Suppressor macrophage treated with lipopolysaccharide for 1 hour (primary cell): ENCODE measurements at regions not wholly inside any gene's neighbourhood (a gene's known extent, or its start where the extent isn't known, plus 50 kb on each side); places are given as distances from the start of the nearest gene placed in this dataset.
"Not testable (repeated sequence)": the region's sequence is repeated elsewhere in the genome, so short reads cannot be mapped to it uniquely, and the experiment has no call there.

Experiments
- DNase-seq, 3 donors: peaks; one replicate each; pipeline ENCODE4 v3.0.0-alpha.2; 2020 to 2022

DNA sequence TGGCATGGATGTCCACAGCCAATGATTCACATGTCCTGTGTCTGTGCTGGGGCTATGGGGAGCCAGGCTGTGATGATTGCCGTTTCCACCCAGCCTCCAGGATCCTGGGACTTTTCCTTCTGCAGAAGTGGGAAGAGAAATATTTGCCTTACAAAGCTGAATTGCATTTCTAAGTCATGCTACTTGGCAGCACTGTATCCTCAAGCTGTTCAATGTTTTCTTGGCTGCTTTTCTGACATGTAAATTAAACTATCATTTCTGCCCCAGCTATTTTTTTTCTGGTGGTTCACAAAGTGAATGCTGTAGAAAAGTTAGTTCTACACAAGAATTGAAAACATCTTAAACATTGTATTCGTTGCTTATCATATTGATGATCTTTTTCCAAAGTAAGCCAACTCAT is 51.9 kb upstream of the TCERG1L start:
- DNase-seq = no peak

DNA sequence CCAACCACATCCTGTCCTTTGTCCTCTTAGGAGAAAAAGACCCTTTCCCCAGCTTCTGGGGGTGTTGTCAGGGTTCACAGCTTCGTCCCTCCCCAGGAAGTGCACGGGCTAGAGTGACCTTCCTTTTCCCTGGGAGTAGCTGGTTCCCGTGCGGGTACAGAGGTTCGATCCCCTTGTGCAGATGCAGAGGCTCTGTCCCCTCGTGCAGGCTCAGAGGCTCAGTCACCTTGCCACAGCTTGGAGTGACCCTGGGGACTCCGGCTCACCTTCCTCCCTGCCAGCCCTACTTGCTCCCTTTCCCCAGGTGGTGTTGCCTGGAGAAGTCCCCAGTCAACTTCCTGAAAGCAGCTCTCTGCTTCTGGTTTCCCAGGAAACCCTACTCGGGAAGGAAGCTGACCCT is 60.0 kb upstream of the TCERG1L start:
- DNase-seq = no peak

DNA sequence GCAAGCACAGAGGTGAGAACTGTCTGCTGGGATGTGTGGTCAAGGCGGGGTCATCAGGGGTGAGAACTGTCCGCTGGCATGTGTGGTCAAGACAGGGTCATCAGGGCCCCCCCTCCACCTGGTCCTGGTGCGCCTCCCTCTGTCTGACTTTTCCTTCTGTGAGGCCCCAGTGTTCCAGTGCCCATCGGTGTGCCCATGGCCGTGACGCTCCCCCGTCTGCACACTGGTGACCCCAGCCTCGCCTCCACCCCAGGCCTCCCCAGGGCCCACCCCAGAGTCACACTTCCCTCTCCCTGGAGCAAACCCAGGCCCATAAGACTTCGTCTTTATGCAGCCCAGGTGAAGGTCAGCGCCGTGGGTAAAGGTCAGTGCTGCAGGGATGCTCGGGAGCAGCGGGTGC is 70.1 kb upstream of the TCERG1L start:
- no peak for DNase-seq

DNA sequence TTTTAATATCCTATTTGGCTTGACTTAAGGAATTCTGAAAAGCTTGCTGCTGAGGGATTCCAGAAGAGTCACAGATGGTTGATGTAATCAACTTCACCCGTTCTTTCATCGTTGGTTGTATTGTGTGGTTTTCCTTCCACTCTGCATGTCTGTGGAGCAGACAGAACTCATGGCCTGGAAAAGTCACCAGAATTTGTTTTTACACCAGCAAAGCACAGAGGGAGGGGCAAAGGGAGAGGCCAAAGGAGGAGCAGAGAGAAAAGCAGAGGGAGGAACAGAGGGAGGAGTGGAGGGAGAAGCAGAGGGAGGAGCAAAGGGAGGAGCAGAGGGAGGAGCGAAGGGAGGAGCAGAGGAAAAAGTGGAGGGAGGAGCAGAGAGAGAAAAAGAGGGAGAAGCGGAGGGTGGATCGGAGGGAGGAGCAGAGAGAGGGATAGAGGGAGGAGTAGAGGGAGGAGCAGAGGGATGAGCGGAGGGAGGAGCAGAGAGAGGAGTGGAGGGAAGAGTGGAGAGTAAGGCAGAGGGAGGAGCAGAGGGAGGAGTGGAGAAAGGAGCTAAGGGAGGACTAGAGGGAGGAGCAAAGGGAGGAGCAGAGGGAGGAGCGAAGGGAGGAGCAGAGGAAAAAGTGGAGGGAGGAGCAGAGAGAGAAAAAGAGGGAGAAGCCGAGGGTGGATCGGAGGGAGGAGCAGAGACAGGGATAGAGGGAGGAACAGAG is 73.8 kb upstream of the TCERG1L start:
- not testable (repeated sequence) for DNase-seq

DNA sequence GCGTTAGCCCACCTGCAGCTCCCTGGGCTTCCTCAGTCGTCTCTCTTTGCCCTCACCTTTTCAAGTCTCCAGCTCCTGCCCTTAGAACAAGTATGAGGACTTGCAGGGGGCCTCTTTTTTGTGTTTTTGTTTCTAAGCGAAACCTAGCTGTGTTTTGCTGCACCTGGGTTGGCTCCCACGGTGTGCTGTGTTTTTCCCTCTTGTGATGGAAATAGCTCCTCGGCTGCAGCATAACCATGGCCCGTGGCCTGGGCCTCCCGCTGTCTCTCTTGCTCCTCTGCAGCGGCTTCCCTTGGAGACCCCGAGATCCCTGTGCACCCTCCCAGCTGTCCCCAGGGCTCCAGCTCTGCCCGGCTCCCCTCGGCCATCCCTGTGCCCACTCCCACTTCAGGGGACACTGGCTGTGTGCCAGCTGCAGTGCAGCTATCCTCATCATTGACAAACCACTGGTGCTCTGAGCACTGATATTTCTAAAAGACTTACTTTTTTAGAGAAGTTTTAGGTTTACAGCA is 75.6 kb upstream of the TCERG1L start:
- no peak for DNase-seq

DNA sequence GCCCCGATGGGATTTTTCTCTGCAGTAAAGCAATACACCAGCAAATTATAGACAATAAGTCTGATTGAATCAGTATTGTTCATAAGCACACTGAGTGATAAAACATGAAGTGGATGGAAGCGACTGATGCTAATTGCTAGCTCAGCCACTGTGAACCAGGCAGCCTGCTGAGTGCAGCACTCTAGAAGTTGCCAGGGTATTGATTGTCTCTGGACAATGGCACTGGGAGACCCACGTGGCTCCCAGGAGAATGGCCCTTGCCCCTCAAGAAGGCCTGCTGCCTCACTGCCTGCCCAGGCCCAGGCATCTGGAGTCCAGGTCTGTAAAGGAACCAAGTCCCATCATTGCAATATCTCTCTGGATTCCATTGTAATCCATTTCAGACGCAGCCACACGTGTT is 80.4 kb upstream of the TCERG1L start:
- DNase-seq = no peak

DNA sequence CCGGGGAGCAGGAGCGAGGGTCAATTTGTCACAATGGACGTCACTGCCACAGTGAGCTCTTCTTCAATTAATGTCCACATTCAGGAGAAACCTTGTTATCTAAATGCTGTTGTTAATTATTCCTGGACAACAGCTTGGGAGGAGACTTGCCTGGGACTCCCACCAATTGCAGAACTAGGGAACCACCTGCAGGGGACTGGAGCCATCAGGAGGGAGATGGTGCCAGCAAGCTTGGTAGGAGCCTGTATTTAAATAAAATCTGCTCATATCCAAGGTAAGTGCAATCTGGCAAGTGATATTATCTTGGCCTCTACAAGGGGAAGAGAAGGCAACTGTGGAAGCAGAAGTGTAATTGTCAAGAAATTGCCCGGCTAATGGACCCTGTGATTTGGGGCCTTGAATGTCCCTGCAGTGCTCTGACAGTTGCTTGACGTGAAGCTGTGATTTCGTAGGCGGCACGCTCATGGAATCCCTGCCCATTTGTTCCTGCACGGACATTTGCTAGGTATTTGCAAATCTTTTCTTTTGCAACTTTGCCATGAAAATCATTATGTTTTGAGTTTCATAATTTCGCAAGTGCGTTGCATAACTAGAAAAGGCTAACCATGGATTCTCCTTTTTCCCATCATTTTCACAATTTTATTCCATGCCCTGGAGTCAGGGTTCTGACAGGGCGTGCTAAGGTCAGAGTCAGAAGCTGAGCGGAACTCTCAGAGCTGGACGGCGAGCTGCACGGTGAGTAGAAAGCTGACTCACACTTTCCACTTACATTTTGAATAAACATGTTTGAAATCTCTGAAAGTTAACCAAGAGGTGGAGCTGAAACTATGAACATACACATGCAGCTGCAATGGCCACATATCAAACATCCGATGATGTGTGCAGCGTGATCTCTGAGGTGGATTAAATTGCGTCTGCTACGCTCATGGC is 84.9 kb upstream of the TCERG1L start:
- no peak for DNase-seq

DNA sequence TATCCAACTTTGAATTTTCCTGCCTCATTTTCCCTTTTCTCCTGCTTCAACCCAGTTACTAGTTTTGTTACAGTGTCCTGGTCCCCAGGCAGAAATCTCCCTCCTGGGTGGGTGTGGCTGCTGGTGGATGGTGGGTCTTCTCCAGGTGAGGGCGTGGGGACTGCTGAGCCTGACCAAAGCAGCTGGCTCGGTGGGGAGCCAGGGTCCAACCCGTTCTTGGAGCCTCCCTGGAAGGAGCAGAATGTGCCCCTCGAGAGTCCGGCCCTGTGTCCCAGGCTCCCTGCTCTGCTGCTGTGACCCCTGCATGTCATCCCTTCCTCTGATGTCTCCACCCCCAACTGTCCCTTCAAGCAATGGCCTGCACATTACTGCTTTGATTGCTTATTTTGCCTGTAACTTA is 86.6 kb upstream of the TCERG1L start:
- DNase-seq = no peak

DNA sequence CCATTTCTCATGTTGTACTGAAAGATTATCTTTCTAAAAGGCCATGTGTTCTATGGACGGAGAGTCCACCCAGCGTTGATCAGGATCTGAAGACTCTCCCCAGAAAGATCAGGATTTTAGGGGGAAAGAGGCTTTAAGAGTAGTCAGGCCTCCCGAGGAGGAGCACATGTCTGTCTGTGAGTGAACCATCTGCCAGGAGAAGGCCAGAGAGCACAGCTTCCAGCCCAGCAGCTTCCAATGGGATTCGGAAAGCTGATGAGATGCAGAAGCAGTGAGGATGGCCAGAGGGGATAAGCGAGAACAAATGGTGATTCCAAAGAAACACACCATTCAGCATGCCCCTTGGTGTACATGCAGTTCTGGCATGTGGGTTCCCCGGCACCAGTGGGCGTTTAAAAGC is 88.5 kb upstream of the TCERG1L start:
- no peak for DNase-seq

DNA sequence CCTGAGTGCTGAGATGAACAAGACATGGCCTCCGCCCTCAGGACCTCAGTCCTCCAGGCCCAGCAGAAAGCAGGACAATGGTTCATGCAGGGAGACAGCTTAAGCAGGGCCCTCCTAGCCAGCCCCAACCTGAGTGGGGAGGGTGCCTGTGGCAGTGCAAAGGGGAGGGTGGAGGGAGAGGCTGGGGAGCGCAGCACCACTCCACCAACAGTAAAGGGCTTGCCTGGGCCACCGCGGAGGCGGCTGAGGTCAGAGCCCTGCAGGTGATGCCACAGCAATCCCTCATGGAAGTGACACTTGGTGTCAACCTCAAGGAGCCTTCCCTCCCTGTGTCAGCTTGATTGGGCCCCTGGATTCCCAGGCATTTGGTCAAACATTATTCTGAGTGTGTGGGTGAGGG is 89.0 kb upstream of the TCERG1L start:
- DNase-seq = no peak

DNA sequence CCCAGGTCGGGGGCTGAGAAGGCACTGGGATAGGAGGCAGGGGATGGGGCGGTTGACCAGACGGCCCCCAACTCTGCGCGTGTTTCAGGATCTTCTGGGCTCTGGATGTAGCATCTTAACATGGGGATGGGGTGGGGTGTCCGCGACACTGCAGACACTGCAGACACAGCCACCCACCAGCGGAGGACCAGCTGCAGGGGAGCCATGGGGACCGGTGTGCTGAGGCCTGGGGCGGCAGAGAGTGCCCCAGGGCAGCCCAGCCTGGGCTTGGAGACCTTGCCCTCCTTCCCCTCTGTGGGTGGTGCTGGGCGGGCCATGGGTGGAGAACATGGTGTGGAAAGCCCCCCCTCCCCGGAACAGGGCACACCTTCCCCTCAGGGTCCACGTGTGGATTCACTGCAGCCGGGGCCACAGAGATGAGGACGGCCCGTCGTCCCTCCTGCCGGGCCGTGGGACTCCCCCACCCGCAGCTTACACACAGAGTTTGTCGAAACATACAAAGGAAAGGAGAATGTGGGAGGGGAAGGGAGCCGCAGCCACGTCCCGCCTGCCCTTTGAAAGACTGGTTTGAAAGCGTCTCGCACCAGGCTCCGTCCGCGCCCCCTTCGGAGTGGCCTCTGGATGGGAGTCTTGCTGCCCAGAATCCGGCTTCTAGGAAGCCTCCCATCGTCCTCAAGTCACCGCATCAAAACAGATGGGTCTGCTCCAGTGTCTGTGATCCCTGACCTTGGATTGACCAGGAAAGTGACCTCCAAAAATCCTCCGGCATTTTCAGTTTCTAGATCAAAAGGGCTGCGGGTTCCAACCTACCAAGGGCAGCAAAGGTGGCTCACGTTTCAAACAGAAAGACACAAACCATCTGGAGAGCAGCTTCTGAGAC is 91.5 kb upstream of the TCERG1L start:
- DNase-seq = no peak

DNA sequence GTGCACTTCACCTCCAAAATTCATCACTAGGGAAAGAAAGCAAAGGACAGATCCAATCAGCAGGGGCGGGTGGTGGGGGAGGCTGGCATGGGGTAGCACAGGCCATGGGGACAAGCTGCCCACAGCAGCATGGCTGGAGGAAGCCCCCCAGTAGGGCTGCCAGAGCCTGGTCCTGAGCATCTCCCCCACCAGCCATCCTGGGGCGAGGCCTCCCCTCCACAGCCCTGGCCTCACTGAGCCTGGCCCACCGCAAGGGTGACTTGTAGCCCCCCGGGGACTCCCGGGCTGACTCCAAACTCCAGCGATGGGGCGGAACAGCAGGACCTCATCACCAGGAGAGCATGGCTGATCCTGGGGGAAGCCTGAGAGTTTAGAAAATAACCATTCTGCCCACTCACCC is 92.4 kb upstream of the TCERG1L start:
- no peak for DNase-seq

DNA sequence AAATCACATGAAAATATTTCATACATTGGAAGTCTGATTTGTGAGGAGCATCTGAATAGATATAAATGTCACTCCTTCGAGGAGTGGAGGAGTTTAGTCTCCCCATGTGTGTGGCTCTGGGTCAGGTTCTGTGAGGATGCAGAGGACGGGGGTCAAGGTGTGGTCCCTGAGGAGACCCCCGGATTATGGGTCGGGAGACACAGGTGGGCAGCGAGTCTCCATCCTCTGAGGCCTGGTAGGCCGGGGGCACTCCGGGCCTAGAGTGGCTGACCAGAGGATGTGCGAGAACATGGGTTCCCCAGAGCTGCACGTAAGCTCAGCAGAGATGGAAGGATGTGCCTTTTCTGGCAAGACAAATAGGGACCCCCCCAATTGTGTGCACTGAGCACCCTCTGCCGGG is 93.4 kb upstream of the TCERG1L start:
- DNase-seq = no peak

DNA sequence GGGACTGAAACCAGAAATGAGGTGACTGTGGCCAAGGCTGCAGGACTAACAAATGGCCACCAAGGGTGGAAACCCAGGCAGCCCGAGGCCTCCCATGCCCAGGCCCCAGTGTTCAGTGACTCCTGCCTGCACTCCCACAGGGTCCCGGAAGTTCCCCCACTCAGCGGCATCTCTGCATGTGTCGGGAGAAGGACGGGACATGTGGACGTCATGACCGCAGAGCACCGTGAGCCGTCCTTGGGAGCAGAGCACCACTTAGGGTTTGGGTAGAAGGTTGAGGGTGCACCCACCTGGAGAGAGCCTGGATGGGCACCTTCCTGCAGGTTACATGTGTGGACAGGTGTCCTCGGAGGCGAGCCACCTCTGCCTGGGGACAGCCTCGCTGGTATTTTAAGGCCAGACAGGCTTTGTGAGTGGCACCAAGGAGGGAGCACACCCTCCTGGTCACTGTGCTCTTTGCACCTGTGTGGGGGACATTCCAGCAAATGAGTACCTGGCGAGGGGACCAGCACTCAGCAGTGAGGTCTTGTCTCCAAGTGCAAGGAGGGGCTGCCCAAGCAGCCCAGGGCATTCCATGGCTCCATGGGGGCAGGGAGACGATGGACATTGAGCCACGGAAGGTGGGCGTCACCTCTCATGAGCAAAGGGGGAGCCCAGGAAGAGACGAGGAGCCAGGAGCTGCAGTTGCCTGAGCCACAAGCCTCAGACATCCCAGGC is 95.3 kb upstream of the TCERG1L start:
- DNase-seq = no peak

DNA sequence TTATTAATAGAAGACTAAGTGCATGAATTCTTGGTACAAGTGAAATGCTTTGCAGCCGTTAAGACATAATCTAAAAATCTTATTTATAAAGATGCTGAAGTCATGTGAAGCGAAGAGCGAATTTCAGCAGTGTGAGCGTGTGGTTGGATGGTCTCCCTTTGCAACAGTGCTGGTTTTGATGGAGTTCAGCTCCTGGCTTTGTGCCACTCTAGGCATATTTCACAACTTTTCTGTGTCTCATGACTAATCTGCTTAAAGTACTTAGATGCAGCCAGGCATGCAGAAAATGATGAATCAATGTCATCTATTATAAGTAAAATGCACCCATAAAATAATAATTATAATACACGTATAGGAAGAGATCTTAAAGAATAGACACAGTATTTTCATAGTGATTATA is 107.2 kb upstream of the TCERG1L start:
- DNase-seq = no peak

DNA sequence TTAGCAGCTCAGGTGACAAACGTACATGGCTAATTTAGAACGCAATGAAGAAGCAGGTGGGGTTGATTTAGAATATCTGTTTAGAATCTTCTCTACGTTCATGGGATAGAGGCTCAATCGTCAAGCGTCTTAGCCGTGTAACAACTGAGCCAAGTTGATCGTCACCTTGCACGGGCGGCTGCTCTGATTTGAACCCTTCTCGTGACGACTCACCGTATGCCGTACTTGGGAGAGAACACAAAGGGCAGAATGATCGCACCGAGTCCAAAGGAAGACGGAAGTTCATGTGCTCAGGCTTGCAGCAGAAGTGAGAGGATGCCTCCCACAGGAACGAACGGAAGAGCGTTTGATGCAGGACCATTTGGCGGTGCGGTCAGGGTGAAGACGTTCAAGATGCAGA is 108.3 kb upstream of the TCERG1L start:
- DNase-seq = no peak

DNA sequence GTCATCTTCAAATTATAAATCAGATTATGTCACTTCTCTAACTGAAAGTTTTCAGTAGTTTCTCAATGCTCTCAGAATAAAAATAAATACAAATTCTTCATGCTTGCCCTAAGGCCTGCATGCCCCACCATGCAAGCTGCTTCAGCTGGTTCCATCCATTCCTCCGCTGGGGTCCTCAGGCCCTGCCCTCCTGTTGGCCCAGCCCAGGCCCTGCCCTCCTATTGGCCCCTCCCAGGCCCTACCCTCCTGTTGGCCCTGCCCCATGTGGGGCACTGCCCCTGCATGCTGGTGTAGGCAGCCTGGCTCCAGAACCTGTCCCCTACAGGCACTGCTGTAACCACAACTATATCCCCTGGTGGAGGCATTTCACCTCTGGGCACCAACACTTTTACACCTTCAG is 109.3 kb upstream of the TCERG1L start:
- DNase-seq = no peak

DNA sequence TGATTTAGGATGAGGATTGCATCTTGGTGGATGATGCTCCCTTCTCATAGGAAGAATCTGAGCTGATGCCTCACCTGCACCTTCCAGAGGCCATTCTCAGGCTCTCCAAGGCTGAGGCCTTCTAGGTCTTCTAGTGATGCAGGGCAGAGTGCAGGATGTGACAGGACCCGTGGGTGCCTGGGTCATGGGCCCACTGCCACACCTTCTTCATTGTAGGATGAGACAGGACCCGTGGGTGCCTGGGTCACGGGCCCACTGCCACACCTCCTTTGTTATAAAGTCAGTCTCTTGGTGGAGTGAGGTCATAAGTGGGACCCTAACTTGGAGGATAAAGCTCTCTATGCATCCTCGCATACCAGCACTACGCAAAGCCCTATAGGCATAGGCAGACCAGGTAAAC is 109.9 kb upstream of the TCERG1L start:
- DNase-seq = no peak

DNA sequence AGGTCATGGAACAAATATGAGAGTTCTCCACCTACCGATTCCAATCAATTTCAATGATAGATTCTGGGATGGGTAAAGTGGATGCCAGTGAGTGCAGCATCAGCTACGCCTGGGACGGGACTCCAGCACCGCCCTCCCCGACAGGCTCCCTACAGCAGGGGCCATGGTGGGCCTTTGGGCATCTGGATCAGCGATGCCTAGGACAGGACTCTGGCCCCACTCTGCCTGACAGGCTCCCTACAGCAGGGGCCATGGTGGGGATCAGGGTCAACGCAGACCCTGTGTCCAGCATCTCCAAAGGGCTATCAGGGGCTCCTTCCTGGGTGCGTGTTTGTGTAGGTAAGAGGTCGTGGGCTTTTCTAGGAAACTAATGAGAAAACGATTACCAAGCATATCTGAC is 111.2 kb upstream of the TCERG1L start:
- no peak for DNase-seq

DNA sequence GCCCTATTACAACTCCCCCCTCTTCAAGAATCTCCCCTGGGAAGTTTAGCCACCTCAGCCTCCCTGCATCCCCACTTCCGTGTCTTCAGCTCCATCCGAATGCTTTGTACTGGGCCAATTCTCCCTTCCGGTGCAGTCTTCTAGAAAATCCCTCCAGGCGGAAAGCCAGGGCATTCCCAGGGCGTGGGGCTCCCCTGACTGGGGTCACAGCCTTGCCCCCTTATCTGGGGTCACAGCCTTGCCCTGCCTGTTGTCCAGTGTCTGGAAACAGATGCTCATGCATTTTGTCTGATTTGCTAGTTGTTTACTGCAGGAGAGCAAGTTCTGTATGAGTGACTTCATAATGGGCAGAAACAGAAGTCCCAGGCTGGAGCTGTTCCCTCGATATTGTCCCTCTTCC is 112.5 kb upstream of the TCERG1L start:
- no peak for DNase-seq

DNA sequence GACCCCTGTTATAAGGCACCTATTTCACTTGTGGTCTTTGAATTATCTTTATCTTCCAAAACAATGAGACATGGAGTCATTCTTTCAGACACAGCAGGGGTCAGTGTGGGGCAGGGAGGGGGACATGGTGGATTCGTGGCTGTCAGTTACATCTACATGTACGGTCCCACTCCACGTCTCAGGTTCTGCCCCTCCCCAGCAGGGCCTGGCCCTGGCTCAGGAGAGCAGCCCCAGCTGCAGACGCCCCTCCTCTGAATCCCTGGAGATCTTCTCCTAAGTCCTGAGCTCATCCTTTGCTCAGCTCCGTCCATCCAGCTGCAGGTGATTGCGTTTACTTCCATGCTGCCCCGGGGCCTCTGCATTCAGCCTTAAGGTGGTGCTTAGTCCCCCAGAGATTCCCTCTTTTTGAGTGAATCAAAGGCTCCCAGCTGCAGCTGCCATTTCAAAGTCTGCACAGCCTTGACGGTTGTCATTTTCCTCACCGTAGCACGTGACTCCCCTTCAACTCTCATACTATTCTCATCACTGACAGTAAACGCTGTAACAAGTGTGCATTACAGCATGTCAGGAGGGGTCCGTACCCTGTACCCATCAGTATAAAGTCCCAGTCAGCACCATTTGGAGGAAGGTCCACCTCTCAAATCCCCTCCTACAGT is 113.4 kb upstream of the TCERG1L start:
- DNase-seq = no peak
